ENCODE measurements at regions not wholly inside any gene's neighbourhood (a gene's known extent, or its start where the extent isn't known, plus 50 kb on each side); places are given as distances from the start of the nearest gene placed in this dataset.
"Not testable (repeated sequence)": the region's sequence is repeated elsewhere in the genome, so short reads cannot be mapped to it uniquely, and the experiment has no call there.

DNA sequence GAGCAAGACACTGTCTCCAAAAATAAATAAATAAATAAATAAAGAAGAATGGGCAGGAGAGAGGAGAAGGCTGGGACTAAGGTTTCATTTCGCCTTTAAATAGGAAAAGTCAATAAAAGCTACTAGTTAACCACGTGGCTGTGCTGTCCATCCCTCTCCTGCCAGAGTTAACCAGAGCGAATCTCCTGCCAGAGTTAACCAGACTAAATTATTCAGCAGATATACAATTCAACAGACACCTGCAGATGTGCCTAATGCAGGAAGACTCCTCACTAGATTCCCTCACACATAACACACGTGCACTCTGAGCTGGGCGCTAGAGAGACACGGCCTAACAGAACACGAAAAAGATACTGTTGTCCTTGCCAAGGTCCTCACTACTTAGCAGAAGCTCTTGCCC lies 156.1 kb downstream of the IGLL1 start (continued):
- TF ChIP-seq, protein P1, sequence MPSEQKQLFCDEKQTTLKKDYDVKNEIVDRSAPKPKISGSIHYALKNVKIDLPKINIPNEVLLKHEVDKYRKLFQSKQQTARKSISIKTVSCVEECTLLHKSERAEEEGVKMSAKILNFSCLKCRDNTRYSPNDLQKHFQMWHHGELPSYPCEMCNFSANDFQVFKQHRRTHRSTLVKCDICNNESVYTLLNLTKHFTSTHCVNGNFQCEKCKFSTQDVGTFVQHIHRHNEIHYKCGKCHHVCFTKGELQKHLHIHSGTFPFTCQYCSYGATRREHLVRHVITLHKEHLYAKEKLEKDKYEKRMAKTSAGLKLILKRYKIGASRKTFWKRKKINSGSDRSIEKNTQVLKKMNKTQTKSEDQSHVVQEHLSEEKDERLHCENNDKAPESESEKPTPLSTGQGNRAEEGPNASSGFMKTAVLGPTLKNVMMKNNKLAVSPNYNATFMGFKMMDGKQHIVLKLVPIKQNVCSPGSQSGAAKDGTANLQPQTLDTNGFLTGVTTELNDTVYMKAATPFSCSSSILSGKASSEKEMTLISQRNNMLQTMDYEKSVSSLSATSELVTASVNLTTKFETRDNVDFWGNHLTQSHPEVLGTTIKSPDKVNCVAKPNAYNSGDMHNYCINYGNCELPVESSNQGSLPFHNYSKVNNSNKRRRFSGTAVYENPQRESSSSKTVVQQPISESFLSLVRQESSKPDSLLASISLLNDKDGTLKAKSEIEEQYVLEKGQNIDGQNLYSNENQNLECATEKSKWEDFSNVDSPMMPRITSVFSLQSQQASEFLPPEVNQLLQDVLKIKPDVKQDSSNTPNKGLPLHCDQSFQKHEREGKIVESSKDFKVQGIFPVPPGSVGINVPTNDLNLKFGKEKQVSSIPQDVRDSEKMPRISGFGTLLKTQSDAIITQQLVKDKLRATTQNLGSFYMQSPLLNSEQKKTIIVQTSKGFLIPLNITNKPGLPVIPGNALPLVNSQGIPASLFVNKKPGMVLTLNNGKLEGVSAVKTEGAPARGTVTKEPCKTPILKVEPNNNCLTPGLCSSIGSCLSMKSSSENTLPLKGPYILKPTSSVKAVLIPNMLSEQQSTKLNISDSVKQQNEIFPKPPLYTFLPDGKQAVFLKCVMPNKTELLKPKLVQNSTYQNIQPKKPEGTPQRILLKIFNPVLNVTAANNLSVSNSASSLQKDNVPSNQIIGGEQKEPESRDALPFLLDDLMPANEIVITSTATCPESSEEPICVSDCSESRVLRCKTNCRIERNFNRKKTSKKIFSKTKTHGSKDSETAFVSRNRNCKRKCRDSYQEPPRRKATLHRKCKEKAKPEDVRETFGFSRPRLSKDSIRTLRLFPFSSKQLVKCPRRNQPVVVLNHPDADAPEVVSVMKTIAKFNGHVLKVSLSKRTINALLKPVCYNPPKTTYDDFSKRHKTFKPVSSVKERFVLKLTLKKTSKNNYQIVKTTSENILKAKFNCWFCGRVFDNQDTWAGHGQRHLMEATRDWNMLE (tag by site-specific recombination; conservative IDR thresholded peaks at IDR 0.05; ENCODE audit: low read depth): no peak
- no peak for TF ChIP-seq YY1 (tag by site-specific recombination; IDR thresholded peaks at IDR 0.05)
- no peak for TF ChIP-seq KLF9 (tag by site-specific recombination; IDR thresholded peaks at IDR 0.05; ENCODE audit: low read depth)

DNA sequence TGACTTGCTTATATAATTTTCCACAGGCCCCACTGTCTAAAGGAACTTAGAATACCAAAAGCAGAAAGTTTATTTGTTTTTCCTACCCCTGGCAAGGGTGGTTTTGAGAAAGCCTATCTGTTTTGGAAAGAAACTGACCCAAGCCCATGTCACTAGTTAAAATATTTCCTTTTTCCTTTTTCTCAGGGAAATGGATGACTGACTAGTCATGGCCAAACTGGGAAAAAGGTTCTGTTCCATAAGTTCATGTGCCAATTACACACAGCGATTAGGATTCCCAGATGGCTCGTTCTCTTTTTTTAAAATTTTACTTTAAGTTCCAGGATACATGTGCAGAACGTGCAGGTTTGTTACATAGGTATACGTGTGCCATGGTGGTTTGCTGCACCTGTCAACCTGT lies 157.8 kb downstream of the IGLL1 start:
- H3K4me1 ChIP-seq (ENCODE audit: control insufficient read depth, insufficient read depth, low read length); H3K4me3 ChIP-seq (ENCODE audit: low read depth, low read length); CTCF ChIA-PET; H3K27ac ChIP-seq (ENCODE audit: extremely low read depth, low read depth, low read length); H3K36me3 ChIP-seq (ENCODE audit: control insufficient read depth in 2 of 2, insufficient read depth in 1 of 2, low read length in 2 of 2); H3K9me3 ChIP-seq (ENCODE audit: control insufficient read depth, insufficient read depth, low read depth, low read length); POLR2A ChIA-PET: not testable (repeated sequence)

- H3K4me1 ChIP-seq (ENCODE audit: control insufficient read depth, insufficient read depth, low read length); H3K27ac ChIP-seq (ENCODE audit: extremely low read depth, low read depth, low read length); H3K4me3 ChIP-seq (ENCODE audit: low read depth, low read length); H3K9me3 ChIP-seq (ENCODE audit: control insufficient read depth, insufficient read depth, low read depth, low read length); H3K36me3 ChIP-seq (ENCODE audit: control insufficient read depth in 2 of 2, insufficient read depth in 1 of 2, low read length in 2 of 2); CTCF ChIA-PET; POLR2A ChIA-PET: not testable (repeated sequence)
Measured at GRCh38 chr22:23421300-23421699, 158.8 kb downstream of the IGLL1 start.

GRCh38 chr22:23419931-23420330 lies 160.2 kb downstream of the IGLL1 start:
- CTCF ChIA-PET: no interaction called here
- H3K4me1 ChIP-seq (ENCODE audit: control insufficient read depth, insufficient read depth, low read length): no peaks in the 10 kb centered on the region
- no peak overlapping the region for H3K27ac ChIP-seq (ENCODE audit: extremely low read depth, low read depth, low read length)
- POLR2A ChIA-PET: no interaction called here
- TF ChIP-seq ZNF202 (tag by site-specific recombination; IDR thresholded peaks at IDR 0.05; ENCODE audit: borderline replicate concordance) (no peak), ZNF777 (tag by site-specific recombination; IDR thresholded peaks at IDR 0.05; ENCODE audit: borderline replicate concordance) (no peak), ZNF266 (tag by site-specific recombination; IDR thresholded peaks at IDR 0.05; ENCODE audit: low read depth) (no peak)
- H3K9me3 ChIP-seq (ENCODE audit: control insufficient read depth, insufficient read depth, low read depth, low read length): no peaks in the 10 kb centered on the region
- H3K36me3 ChIP-seq (ENCODE audit: control insufficient read depth in 2 of 2, insufficient read depth in 1 of 2, low read length in 2 of 2): no peaks in the 10 kb centered on the region
- no peak overlapping the region for H3K4me3 ChIP-seq (ENCODE audit: low read depth, low read length)

- ChIA-PET POLR2A (no interaction called here), CTCF (interaction anchor here (0.6 to 1.5 kb wide), 2 partner anchors 13 to 16 kb away, joined by 3 to 5 read pairs; no protein-coding TSS in a partner anchor)
- no peaks in the 10 kb centered on the region for H3K4me1 ChIP-seq (ENCODE audit: control insufficient read depth, insufficient read depth, low read length)
- no peaks in the 10 kb centered on the region for H3K9me3 ChIP-seq (ENCODE audit: control insufficient read depth, insufficient read depth, low read depth, low read length)
- no peak overlapping the region for H3K4me3 ChIP-seq (ENCODE audit: low read depth, low read length)
- no peaks in the 10 kb centered on the region for H3K36me3 ChIP-seq (ENCODE audit: control insufficient read depth in 2 of 2, insufficient read depth in 1 of 2, low read length in 2 of 2)
- no peak overlapping the region for H3K27ac ChIP-seq (ENCODE audit: extremely low read depth, low read depth, low read length)
- TF ChIP-seq ZNF514 (tag by site-specific recombination; IDR thresholded peaks at IDR 0.05) (no peak), ZNF335 (tag by site-specific recombination; conservative IDR thresholded peaks at IDR 0.05) (no peak), OSR2 (tag by site-specific recombination; IDR thresholded peaks at IDR 0.05) (no peak), ZNF274 (IDR thresholded peaks at IDR 0.05; ENCODE audit: low read length) (no peak), ZNF274 (tag by site-specific recombination; IDR thresholded peaks at IDR 0.05; ENCODE audit: borderline replicate concordance) (no peak), ZNF354C (tag by site-specific recombination; IDR thresholded peaks at IDR 0.05; ENCODE audit: borderline replicate concordance, low read depth) (no peak), FEZF1 (tag by site-specific recombination; IDR thresholded peaks at IDR 0.05) (no peak), TRIM28 (IDR thresholded peaks at IDR 0.05; ENCODE audit: borderline replicate concordance, low read length) (no peak), ZNF398 (tag by site-specific recombination; IDR thresholded peaks at IDR 0.05) (no peak), ZFHX2 (tag by site-specific recombination; conservative IDR thresholded peaks at IDR 0.05) (no peak), ZSCAN23 (tag by site-specific recombination; IDR thresholded peaks at IDR 0.05) (no peak)
- TF ChIP-seq, protein P2, sequence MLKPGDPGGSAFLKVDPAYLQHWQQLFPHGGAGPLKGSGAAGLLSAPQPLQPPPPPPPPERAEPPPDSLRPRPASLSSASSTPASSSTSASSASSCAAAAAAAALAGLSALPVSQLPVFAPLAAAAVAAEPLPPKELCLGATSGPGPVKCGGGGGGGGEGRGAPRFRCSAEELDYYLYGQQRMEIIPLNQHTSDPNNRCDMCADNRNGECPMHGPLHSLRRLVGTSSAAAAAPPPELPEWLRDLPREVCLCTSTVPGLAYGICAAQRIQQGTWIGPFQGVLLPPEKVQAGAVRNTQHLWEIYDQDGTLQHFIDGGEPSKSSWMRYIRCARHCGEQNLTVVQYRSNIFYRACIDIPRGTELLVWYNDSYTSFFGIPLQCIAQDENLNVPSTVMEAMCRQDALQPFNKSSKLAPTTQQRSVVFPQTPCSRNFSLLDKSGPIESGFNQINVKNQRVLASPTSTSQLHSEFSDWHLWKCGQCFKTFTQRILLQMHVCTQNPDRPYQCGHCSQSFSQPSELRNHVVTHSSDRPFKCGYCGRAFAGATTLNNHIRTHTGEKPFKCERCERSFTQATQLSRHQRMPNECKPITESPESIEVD (tag by site-specific recombination; IDR thresholded peaks at IDR 0.05): no peak
- TF ChIP-seq, protein P3, sequence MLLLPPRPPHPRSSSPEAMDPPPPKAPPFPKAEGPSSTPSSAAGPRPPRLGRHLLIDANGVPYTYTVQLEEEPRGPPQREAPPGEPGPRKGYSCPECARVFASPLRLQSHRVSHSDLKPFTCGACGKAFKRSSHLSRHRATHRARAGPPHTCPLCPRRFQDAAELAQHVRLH (tag by site-specific recombination; IDR thresholded peaks at IDR 0.05): no peak
Measured at GRCh38 chr22:23419171-23419570, 160.9 kb downstream of the IGLL1 start.

Measured in HEK293 (cell line).